Nephron (organoid): ENCODE measurements at regions not wholly inside any gene's neighbourhood (a gene's known extent, or its start where the extent isn't known, plus 50 kb on each side); places are given as distances from the start of the nearest gene placed in this dataset.
"Not testable (repeated sequence)": the region's sequence is repeated elsewhere in the genome, so short reads cannot be mapped to it uniquely, and the experiment has no call there.

Experiments
- H3K27ac Mint-ChIP-seq, 3 experiments: 2 replicates each; pipeline ENCODE4 v1.8.0; 2020; ENCODE audit warnings: mixed read lengths in 3 of 3, mild to moderate bottlenecking in 2 of 3, moderate library complexity in 1 of 3
- H3K27me3 Mint-ChIP-seq: 2 replicates; pipeline ENCODE4 v1.8.0; 2021; ENCODE audit warnings: low read depth, mild to moderate bottlenecking, moderate library complexity, mixed read lengths
- H3K36me3 Mint-ChIP-seq: 2 replicates; pipeline ENCODE4 v1.8.0; 2020; ENCODE audit warnings: low read depth, mixed read lengths
- H3K4me1 Mint-ChIP-seq: 2 replicates; pipeline ENCODE4 v1.8.0; 2020; ENCODE audit warnings: mixed read lengths
- H3K4me3 Mint-ChIP-seq, 3 experiments: 2 replicates each; pipeline ENCODE4 v1.8.0; 2020; ENCODE audit warnings: mild to moderate bottlenecking in 3 of 3, mixed read lengths in 3 of 3, moderate library complexity in 2 of 3
- H3K9me3 Mint-ChIP-seq: 2 replicates; pipeline ENCODE4 v1.8.0; 2020; ENCODE audit warnings: mixed read lengths
- CTCF ChIP-seq, 3 experiments: fragments of 200-600 bp; sonication (generic); IDR thresholded peaks; one replicate each; pipeline ENCODE4 v1.5.0; 2021; ENCODE audit warnings: antibody characterized with exemption in 3 of 3; ENCODE audit not compliant: unreplicated experiment in 3 of 3

- Mint-ChIP-seq H3K4me3 (no peak overlapping the region), H3K9me3 (peaks cover 7% of the 10 kb centered on the region), H3K36me3 (peaks cover 4% of the 10 kb centered on the region), H3K27ac (peak overlapping the region in 1 of 3 experiments; percentile 24), H3K27me3 (peaks cover 5% of the 10 kb centered on the region), H3K4me1 (peaks cover 47% of the 10 kb centered on the region)
- TF ChIP-seq CTCF (IDR thresholded peaks at IDR 0.05; ENCODE audit: unreplicated experiment in 3 of 3), result no peak
These were observed 194.5 kb downstream of the C12orf75 start for GRCh38 chr12:105524961-105525360.

- no peak for TF ChIP-seq CTCF (IDR thresholded peaks at IDR 0.05; ENCODE audit: unreplicated experiment in 3 of 3)
- Mint-ChIP-seq H3K4me3 (no peak overlapping the region), H3K4me1 (peaks cover 2% of the 10 kb centered on the region), H3K27me3 (no peaks in the 10 kb centered on the region), H3K36me3 (peaks cover 9% of the 10 kb centered on the region), H3K27ac (no peak overlapping the region), H3K9me3 (peaks cover 32% of the 10 kb centered on the region)
These were observed 203.6 kb downstream of the C12orf75 start for GRCh38 chr12:105534068-105534467.

GRCh38 chr12:105535033-105535432, 204.5 kb downstream of the C12orf75 start:
- not testable (repeated sequence) for H3K36me3 Mint-ChIP-seq, H3K4me3 Mint-ChIP-seq, H3K27me3 Mint-ChIP-seq, H3K27ac Mint-ChIP-seq
- peaks cover 10% of the 10 kb centered on the region for H3K4me1 Mint-ChIP-seq
- peaks cover 34% of the 10 kb centered on the region for H3K9me3 Mint-ChIP-seq

- no peak for TF ChIP-seq CTCF (IDR thresholded peaks at IDR 0.05; ENCODE audit: unreplicated experiment in 3 of 3)
- Mint-ChIP-seq H3K36me3 (peaks cover 9% of the 10 kb centered on the region), H3K4me1 (peaks cover 10% of the 10 kb centered on the region), H3K9me3 (peaks cover 31% of the 10 kb centered on the region), H3K27me3 (no peaks in the 10 kb centered on the region), H3K4me3 (no peak overlapping the region), H3K27ac (no peak overlapping the region)
These were observed 208.4 kb downstream of the C12orf75 start for GRCh38 chr12:105538880-105539279.

GRCh38 chr12:105539735-105540134, 209.2 kb downstream of the C12orf75 start:
- H3K36me3 Mint-ChIP-seq, result peaks cover 5% of the 10 kb centered on the region
- H3K27ac Mint-ChIP-seq, result no peak overlapping the region
- no peak for TF ChIP-seq CTCF (IDR thresholded peaks at IDR 0.05; ENCODE audit: unreplicated experiment in 3 of 3)
- H3K4me1 Mint-ChIP-seq, result peaks cover 10% of the 10 kb centered on the region
- peaks cover 25% of the 10 kb centered on the region for H3K9me3 Mint-ChIP-seq
- no peak overlapping the region for H3K4me3 Mint-ChIP-seq
- no peaks in the 10 kb centered on the region for H3K27me3 Mint-ChIP-seq

GRCh38 chr12:105547786-105548185, 217.3 kb downstream of the C12orf75 start:
- H3K4me1 Mint-ChIP-seq, result no peaks in the 10 kb centered on the region
- TF ChIP-seq CTCF (IDR thresholded peaks at IDR 0.05; ENCODE audit: unreplicated experiment in 3 of 3), result no peak
- H3K9me3 Mint-ChIP-seq, result peaks cover 7% of the 10 kb centered on the region
- no peaks in the 10 kb centered on the region for H3K27me3 Mint-ChIP-seq
- no peaks in the 10 kb centered on the region for H3K36me3 Mint-ChIP-seq
- no peak overlapping the region for H3K27ac Mint-ChIP-seq
- no peak overlapping the region for H3K4me3 Mint-ChIP-seq
